CD8-positive, alpha-beta memory T cell (primary cell): ENCODE measurements at regions not wholly inside any gene's neighbourhood (a gene's known extent, or its start where the extent isn't known, plus 50 kb on each side); places are given as distances from the start of the nearest gene placed in this dataset.

Source experiments
- CTCF ChIA-PET: fragments of 350-600 bp; sonication (Branson Sonifier 250); formaldehyde crosslinking; loops from one replicate; lab custom pipeline; 2021; ENCODE audit warnings: antibody characterized with exemption; lab: Charles Lee
- POLR2A ChIA-PET: fragments of 350-600 bp; sonication (Branson Sonifier 250); formaldehyde crosslinking; loops from one replicate; lab custom pipeline; 2021; ENCODE audit warnings: antibody characterized with exemption; lab: Charles Lee
- DNase-seq, 5 donors: peaks; one replicate each; pipeline versions ENCODE4 v3.0.0 to v3.0.0-alpha.2; 2020 to 2022; ENCODE audit warnings: mixed read lengths in 1 of 5
- H3K27ac ChIP-seq: one replicate; pipeline ENCODE4 v1.7.0; 2013; ENCODE audit warnings: low read depth, mild to moderate bottlenecking, low read length, moderate library complexity
- H3K27me3 ChIP-seq: 2 replicates; pipeline ENCODE4 v1.7.0; 2013; ENCODE audit warnings: low read length, mild to moderate bottlenecking; ENCODE audit not compliant: insufficient read depth, poor library complexity, severe bottlenecking
- H3K36me3 ChIP-seq: 2 replicates; pipeline ENCODE4 v1.7.0; 2013; ENCODE audit warnings: mild to moderate bottlenecking, low read length, moderate library complexity; ENCODE audit not compliant: insufficient read depth
- H3K4me1 ChIP-seq: 2 replicates; pipeline ENCODE4 v1.7.0; 2013; ENCODE audit warnings: mild to moderate bottlenecking, low read length, moderate library complexity; ENCODE audit not compliant: insufficient read depth
- H3K4me3 ChIP-seq: 2 replicates; pipeline ENCODE4 v1.7.0; 2013; ENCODE audit warnings: mild to moderate bottlenecking, low read length
- H3K9me3 ChIP-seq: 2 replicates; pipeline ENCODE4 v1.7.0; 2013; ENCODE audit warnings: mild to moderate bottlenecking, low read length
- H3K27ac Mint-ChIP-seq, 8 donors: one replicate each; pipeline ENCODE4 v1.8.0; 2020 to 2021; ENCODE audit warnings: mixed read lengths in 8 of 8, mild to moderate bottlenecking in 6 of 8, inconsistent platforms in 3 of 8, moderate library complexity in 3 of 8
- H3K27me3 Mint-ChIP-seq, 2 donors: one replicate each; pipeline ENCODE4 v1.8.0; 2020 to 2021; ENCODE audit warnings: mixed read lengths in 2 of 2, mild to moderate bottlenecking in 1 of 2, moderate library complexity in 1 of 2
- H3K36me3 Mint-ChIP-seq, 3 donors: one replicate each; pipeline ENCODE4 v1.8.0; 2020 to 2021; ENCODE audit warnings: mixed read lengths in 3 of 3, inconsistent platforms in 1 of 3, mild to moderate bottlenecking in 1 of 3
- H3K4me1 Mint-ChIP-seq, 3 donors: one replicate each; pipeline ENCODE4 v1.8.0; 2020 to 2021; ENCODE audit warnings: mixed read lengths in 3 of 3, inconsistent platforms in 1 of 3, mild to moderate bottlenecking in 1 of 3
- H3K4me3 Mint-ChIP-seq, 7 donors: one replicate each; pipeline ENCODE4 v1.8.0; 2020 to 2021; ENCODE audit warnings: mixed read lengths in 7 of 7, mild to moderate bottlenecking in 6 of 7, moderate library complexity in 4 of 7, inconsistent platforms in 2 of 7
- H3K9me3 Mint-ChIP-seq, 5 donors: one replicate each; pipeline ENCODE4 v1.8.0; 2020 to 2022; ENCODE audit warnings: mixed read lengths in 5 of 5, mild to moderate bottlenecking in 3 of 5, moderate library complexity in 2 of 5, inconsistent platforms in 1 of 5

- Histone ChIP-seq H3K4me3 (no peak overlapping the region), H3K4me1 (no peaks in the 10 kb centered on the region), H3K27ac (no peak overlapping the region), H3K36me3 (no peaks in the 10 kb centered on the region), H3K27me3 (no peaks in the 10 kb centered on the region), H3K9me3 (no peaks in the 10 kb centered on the region)
- no peak overlapping the region for H3K27ac Mint-ChIP-seq
- peaks cover 10 to 65% of the 10 kb centered on the region in 2 donors for H3K27me3 Mint-ChIP-seq
- H3K9me3 Mint-ChIP-seq = no peaks in the 10 kb centered on the region
- no peak overlapping the region for H3K4me3 Mint-ChIP-seq
- POLR2A ChIA-PET = no interaction called here
- DNase-seq = no peak
- H3K4me1 Mint-ChIP-seq = no peaks in the 10 kb centered on the region
- CTCF ChIA-PET = no interaction called here
- H3K36me3 Mint-ChIP-seq = no peaks in the 10 kb centered on the region
These were observed 180.4 kb downstream of the INO80D start for GRCh38 chr2:205905576-205905975.

GRCh38 chr2:205904873-205905272 is 181.1 kb downstream of the INO80D start:
- Mint-ChIP-seq H3K9me3 (no peaks in the 10 kb centered on the region), H3K27me3 (peaks cover 7 to 60% of the 10 kb centered on the region in 2 donors), H3K27ac (no peak overlapping the region), H3K4me3 (no peak overlapping the region), H3K36me3 (no peaks in the 10 kb centered on the region), H3K4me1 (no peaks in the 10 kb centered on the region)
- no peak overlapping the region for H3K4me3 ChIP-seq
- no peaks in the 10 kb centered on the region for H3K27me3 ChIP-seq
- ChIA-PET POLR2A (no interaction called here), CTCF (no interaction called here)
- H3K9me3 ChIP-seq = no peaks in the 10 kb centered on the region
- DNase-seq = no peak
- no peak overlapping the region for H3K27ac ChIP-seq
- no peaks in the 10 kb centered on the region for H3K36me3 ChIP-seq
- H3K4me1 ChIP-seq = no peaks in the 10 kb centered on the region

GRCh38 chr2:205903549-205904129 is 182.3 kb downstream of the INO80D start:
- H3K36me3 ChIP-seq = no peaks in the 10 kb centered on the region
- no peak for DNase-seq
- CTCF ChIA-PET = no interaction called here
- Mint-ChIP-seq H3K4me1 (no peaks in the 10 kb centered on the region), H3K9me3 (peaks cover 0 to 8% (median 5%) of the 10 kb centered on the region in 5 donors), H3K27me3 (peaks cover 15 to 48% of the 10 kb centered on the region in 2 donors), H3K36me3 (no peaks in the 10 kb centered on the region), H3K4me3 (no peak overlapping the region), H3K27ac (no peak overlapping the region)
- no peaks in the 10 kb centered on the region for H3K27me3 ChIP-seq
- H3K4me1 ChIP-seq = no peaks in the 10 kb centered on the region
- no peak overlapping the region for H3K4me3 ChIP-seq
- H3K9me3 ChIP-seq = no peaks in the 10 kb centered on the region
- POLR2A ChIA-PET = no interaction called here
- H3K27ac ChIP-seq = no peak overlapping the region

- Histone ChIP-seq H3K4me3 (no peak overlapping the region), H3K27me3 (no peaks in the 10 kb centered on the region), H3K27ac (no peak overlapping the region), H3K9me3 (no peaks in the 10 kb centered on the region), H3K36me3 (no peaks in the 10 kb centered on the region), H3K4me1 (no peaks in the 10 kb centered on the region)
- CTCF ChIA-PET = no interaction called here
- Mint-ChIP-seq H3K36me3 (no peaks in the 10 kb centered on the region), H3K27me3 (peaks cover 10 to 41% of the 10 kb centered on the region in 2 donors), H3K9me3 (peaks cover 0 to 11% (median 5%) of the 10 kb centered on the region in 5 donors), H3K27ac (no peak overlapping the region), H3K4me3 (no peak overlapping the region), H3K4me1 (no peaks in the 10 kb centered on the region)
- POLR2A ChIA-PET = no interaction called here
- no peak for DNase-seq
These were observed 183.1 kb downstream of the INO80D start for GRCh38 chr2:205902900-205903237.

GRCh38 chr2:205902041-205902899 is 183.7 kb downstream of the INO80D start:
- ChIA-PET POLR2A (no interaction called here), CTCF (no interaction called here)
- H3K27me3 Mint-ChIP-seq = peaks cover 10 to 35% of the 10 kb centered on the region in 2 donors
- H3K9me3 Mint-ChIP-seq = peaks cover 0 to 11% (median 5%) of the 10 kb centered on the region in 5 donors
- no peaks in the 10 kb centered on the region for H3K27me3 ChIP-seq
- no peak overlapping the region for H3K4me3 Mint-ChIP-seq
- no peak overlapping the region for H3K4me3 ChIP-seq
- no peaks in the 10 kb centered on the region for H3K36me3 ChIP-seq
- no peaks in the 10 kb centered on the region for H3K4me1 Mint-ChIP-seq
- H3K36me3 Mint-ChIP-seq = no peaks in the 10 kb centered on the region
- H3K27ac ChIP-seq = no peak overlapping the region
- DNase-seq = no peak
- H3K27ac Mint-ChIP-seq = no peak overlapping the region
- H3K9me3 ChIP-seq = no peaks in the 10 kb centered on the region
- H3K4me1 ChIP-seq = no peaks in the 10 kb centered on the region

- Mint-ChIP-seq H3K27me3 (peaks cover 9 to 28% of the 10 kb centered on the region in 2 donors), H3K4me1 (no peaks in the 10 kb centered on the region), H3K9me3 (peaks cover 0 to 11% (median 5%) of the 10 kb centered on the region in 5 donors), H3K36me3 (no peaks in the 10 kb centered on the region), H3K27ac (no peak overlapping the region), H3K4me3 (no peak overlapping the region)
- Histone ChIP-seq H3K4me1 (no peaks in the 10 kb centered on the region), H3K27ac (no peak overlapping the region), H3K36me3 (no peaks in the 10 kb centered on the region), H3K9me3 (no peaks in the 10 kb centered on the region), H3K4me3 (no peak overlapping the region), H3K27me3 (no peaks in the 10 kb centered on the region)
- POLR2A ChIA-PET = no interaction called here
- no peak for DNase-seq
- CTCF ChIA-PET = no interaction called here
These were observed 184.5 kb downstream of the INO80D start for GRCh38 chr2:205901491-205901890.

- Histone ChIP-seq H3K4me3 (no peak overlapping the region), H3K4me1 (no peaks in the 10 kb centered on the region), H3K27ac (no peak overlapping the region), H3K27me3 (no peaks in the 10 kb centered on the region), H3K9me3 (no peaks in the 10 kb centered on the region), H3K36me3 (no peaks in the 10 kb centered on the region)
- Mint-ChIP-seq H3K4me3 (no peak overlapping the region), H3K27me3 (peaks cover 11 to 14% of the 10 kb centered on the region in 2 donors), H3K27ac (peak overlapping the region in 1 of 8 donors; percentile 5), H3K36me3 (no peaks in the 10 kb centered on the region), H3K4me1 (no peaks in the 10 kb centered on the region), H3K9me3 (peaks cover 0 to 11% (median 5%) of the 10 kb centered on the region in 5 donors)
- ChIA-PET POLR2A (no interaction called here), CTCF (no interaction called here)
- DNase-seq = no peak
These were observed 187.2 kb downstream of the INO80D start for GRCh38 chr2:205898744-205899143.

- Mint-ChIP-seq H3K27ac (no peak overlapping the region), H3K4me1 (no peaks in the 10 kb centered on the region), H3K36me3 (no peaks in the 10 kb centered on the region), H3K4me3 (no peak overlapping the region), H3K27me3 (peaks cover 8 to 11% of the 10 kb centered on the region in 2 donors), H3K9me3 (peaks cover 0 to 11% (median 5%) of the 10 kb centered on the region in 5 donors)
- H3K9me3 ChIP-seq = no peaks in the 10 kb centered on the region
- H3K4me1 ChIP-seq = no peaks in the 10 kb centered on the region
- H3K27me3 ChIP-seq = no peaks in the 10 kb centered on the region
- ChIA-PET POLR2A (no interaction called here), CTCF (no interaction called here)
- H3K4me3 ChIP-seq = no peak overlapping the region
- no peaks in the 10 kb centered on the region for H3K36me3 ChIP-seq
- no peak overlapping the region for H3K27ac ChIP-seq
- no peak for DNase-seq
These were observed 189.9 kb downstream of the INO80D start for GRCh38 chr2:205895981-205896655.
